GM12878 (cell line): ENCODE measurements at regions not wholly inside any gene's neighbourhood (a gene's known extent, or its start where the extent isn't known, plus 50 kb on each side); places are given as distances from the start of the nearest gene placed in this dataset.

Source experiments
- CBFB ChIP-seq: IDR thresholded peaks from 2 replicates; pipeline ENCODE4 v1.6.1; 2016; ENCODE audit warnings: antibody characterized with exemption, low read depth
- CTCF ChIP-seq, 3 experiments: IDR thresholded peaks in 2 of 3; conservative IDR thresholded peaks in 1 of 3; 2 replicates each; pipeline ENCODE4 v1.5.1; 2011; ENCODE audit warnings: low read depth in 3 of 3, low read length in 3 of 3, mild to moderate bottlenecking in 3 of 3, control low read depth in 2 of 3, moderate library complexity in 2 of 3, inconsistent platforms in 1 of 3, mixed read lengths in 1 of 3; ENCODE audit not compliant: control insufficient read depth in 2 of 3, insufficient read depth in 1 of 3; ENCODE audit errors: extremely low read depth in 1 of 3
- EZH2 ChIP-seq: IDR thresholded peaks from 2 replicates; pipeline ENCODE4 v1.6.1; 2012; ENCODE audit warnings: low read depth, mild to moderate bottlenecking, control low read depth, inconsistent platforms, low read length, borderline replicate concordance; ENCODE audit not compliant: control insufficient read depth
- HDGF ChIP-seq: fragments of 450-650 bp; IDR thresholded peaks from 2 replicates; pipeline ENCODE4 v1.6.1; 2016; ENCODE audit warnings: antibody characterized with exemption
- MLLT1 ChIP-seq: fragments of 450-650 bp; IDR thresholded peaks from 2 replicates; pipeline ENCODE4 v1.6.1; 2016; ENCODE audit warnings: mild to moderate bottlenecking
- PBX3 ChIP-seq: IDR thresholded peaks from 2 replicates; pipeline ENCODE4 v1.6.1; 2011; ENCODE audit warnings: mild to moderate bottlenecking, low read depth, low read length, moderate library complexity; ENCODE audit not compliant: insufficient replicate concordance
- POLR2A ChIP-seq: IDR thresholded peaks from 2 replicates; pipeline ENCODE4 v1.6.1; 2011; ENCODE audit warnings: low read depth, mild to moderate bottlenecking, low read length
- PRDM15 ChIP-seq: fragments of 450-650 bp; formaldehyde crosslinking; IDR thresholded peaks from 2 replicates; pipeline ENCODE4 v1.4.0; 2020; ENCODE audit warnings: mild to moderate bottlenecking, moderate library complexity
- SIN3A ChIP-seq: IDR thresholded peaks from 2 replicates; pipeline ENCODE4 v1.6.1; 2012; ENCODE audit warnings: low read depth, low read length, improper control_type of control experiment
- SKIL ChIP-seq: fragments of 450-650 bp; IDR thresholded peaks from 2 replicates; pipeline ENCODE4 v1.6.1; 2017; ENCODE audit warnings: mild to moderate bottlenecking, low read depth, inconsistent platforms; ENCODE audit not compliant: poor library complexity, severe bottlenecking
- TAF1 ChIP-seq: IDR thresholded peaks from 2 replicates; pipeline ENCODE4 v1.6.1; 2011; ENCODE audit warnings: mild to moderate bottlenecking, low read depth, low read length, borderline replicate concordance
- YY1 ChIP-seq: IDR thresholded peaks from 2 replicates; pipeline ENCODE4 v1.6.1; 2011; ENCODE audit warnings: low read depth, mild to moderate bottlenecking, low read length
- ZNF622 ChIP-seq: fragments of 450-650 bp; IDR thresholded peaks from 2 replicates; pipeline ENCODE4 v1.6.1; 2017; ENCODE audit warnings: mild to moderate bottlenecking, inconsistent platforms
- TF ChIP-seq, protein P1 (sequence below): fragments of 150-350 bp; IDR thresholded peaks from 2 replicates; pipeline ENCODE4 v1.6.1; 2016; ENCODE audit warnings: low read depth, low read length

- TF ChIP-seq POLR2A (no peak), SIN3A (no peak), PBX3 (no peak), HDGF (no peak), PRDM15 (CRISPR knock-in tag) (no peak), CTCF (IDR thresholded peaks at IDR 0.05 in 2 of 3, conservative IDR thresholded peaks at IDR 0.05 in 1 of 3; ENCODE audit: control insufficient read depth in 2 of 3, extremely low read depth in 1 of 3, insufficient read depth in 1 of 3, low read depth in 3 of 3, low read length in 3 of 3) (no peak), SKIL (no peak), EZH2 (no peak), ZNF622 (no peak), YY1 (no peak), TAF1 (no peak), CBFB (no peak), MLLT1 (no peak)
- TF ChIP-seq, protein P1, sequence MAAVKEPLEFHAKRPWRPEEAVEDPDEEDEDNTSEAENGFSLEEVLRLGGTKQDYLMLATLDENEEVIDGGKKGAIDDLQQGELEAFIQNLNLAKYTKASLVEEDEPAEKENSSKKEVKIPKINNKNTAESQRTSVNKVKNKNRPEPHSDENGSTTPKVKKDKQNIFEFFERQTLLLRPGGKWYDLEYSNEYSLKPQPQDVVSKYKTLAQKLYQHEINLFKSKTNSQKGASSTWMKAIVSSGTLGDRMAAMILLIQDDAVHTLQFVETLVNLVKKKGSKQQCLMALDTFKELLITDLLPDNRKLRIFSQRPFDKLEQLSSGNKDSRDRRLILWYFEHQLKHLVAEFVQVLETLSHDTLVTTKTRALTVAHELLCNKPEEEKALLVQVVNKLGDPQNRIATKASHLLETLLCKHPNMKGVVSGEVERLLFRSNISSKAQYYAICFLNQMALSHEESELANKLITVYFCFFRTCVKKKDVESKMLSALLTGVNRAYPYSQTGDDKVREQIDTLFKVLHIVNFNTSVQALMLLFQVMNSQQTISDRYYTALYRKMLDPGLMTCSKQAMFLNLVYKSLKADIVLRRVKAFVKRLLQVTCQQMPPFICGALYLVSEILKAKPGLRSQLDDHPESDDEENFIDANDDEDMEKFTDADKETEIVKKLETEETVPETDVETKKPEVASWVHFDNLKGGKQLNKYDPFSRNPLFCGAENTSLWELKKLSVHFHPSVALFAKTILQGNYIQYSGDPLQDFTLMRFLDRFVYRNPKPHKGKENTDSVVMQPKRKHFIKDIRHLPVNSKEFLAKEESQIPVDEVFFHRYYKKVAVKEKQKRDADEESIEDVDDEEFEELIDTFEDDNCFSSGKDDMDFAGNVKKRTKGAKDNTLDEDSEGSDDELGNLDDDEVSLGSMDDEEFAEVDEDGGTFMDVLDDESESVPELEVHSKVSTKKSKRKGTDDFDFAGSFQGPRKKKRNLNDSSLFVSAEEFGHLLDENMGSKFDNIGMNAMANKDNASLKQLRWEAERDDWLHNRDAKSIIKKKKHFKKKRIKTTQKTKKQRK: no peak
Observed at GRCh38 chr5:2163060-2163856, 280.5 kb upstream of the IRX4 start.
